ENCODE measurements at regions not wholly inside any gene's neighbourhood (a gene's known extent, or its start where the extent isn't known, plus 50 kb on each side); places are given as distances from the start of the nearest gene placed in this dataset.
"Not testable (repeated sequence)": the region's sequence is repeated elsewhere in the genome, so short reads cannot be mapped to it uniquely, and the experiment has no call there.

DNA sequence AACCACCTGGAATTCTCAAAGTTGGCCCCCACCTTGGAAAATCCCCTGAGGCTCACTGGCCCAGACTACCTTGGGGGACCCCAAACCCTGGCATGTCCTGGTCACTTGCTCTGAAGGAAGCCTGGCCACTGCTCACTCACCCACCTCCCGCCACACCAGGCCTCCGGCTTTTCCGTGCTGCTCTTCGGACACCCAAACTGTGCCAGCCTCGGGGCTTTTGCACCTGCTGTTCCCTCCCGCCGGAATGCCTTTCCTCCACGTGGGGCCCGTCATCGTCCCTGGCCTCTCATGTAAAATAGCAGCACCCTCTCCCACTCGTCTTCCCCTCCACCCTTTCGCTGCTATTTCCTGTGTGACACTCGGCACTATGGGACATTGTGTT, 87.2 kb upstream of the NCOR2 start:
- no peak for DNase-seq

DNA sequence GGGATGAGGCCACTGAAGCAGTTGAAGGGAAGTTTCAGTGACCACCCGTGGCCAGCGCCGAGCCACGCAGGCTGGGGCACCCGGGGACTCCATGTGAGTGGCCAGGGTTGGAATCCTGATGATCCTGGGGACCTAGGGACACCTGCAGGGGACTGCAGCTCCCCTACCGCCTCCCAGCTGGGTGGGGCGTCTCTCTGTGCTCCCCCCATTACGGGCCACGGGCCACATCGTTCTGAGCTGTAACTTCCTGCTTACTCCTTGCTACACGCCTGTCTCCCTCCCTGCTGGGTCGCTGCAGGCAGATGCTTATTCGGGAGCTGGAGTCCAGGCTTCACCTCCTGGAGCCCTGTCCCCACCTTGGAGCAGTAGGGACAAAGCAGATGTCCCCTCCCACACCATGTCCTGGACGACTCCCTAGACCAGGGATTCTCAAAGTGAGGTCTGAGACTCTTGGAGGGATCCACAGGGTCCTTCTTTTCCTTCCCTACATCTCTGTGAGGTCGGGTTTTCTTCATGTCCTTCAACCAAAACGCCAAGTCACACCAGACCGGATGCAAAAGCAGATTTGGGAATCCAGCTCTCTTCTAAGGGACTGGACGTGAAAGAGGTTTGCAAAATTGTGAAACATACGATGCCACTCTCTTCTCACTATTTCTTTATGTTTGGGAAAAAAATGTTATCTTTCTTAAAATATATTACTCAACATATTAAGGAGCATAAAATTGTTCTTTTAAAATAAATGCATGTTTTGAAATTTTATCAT, 85.9 kb upstream of the NCOR2 start:
- no peak for DNase-seq

DNA sequence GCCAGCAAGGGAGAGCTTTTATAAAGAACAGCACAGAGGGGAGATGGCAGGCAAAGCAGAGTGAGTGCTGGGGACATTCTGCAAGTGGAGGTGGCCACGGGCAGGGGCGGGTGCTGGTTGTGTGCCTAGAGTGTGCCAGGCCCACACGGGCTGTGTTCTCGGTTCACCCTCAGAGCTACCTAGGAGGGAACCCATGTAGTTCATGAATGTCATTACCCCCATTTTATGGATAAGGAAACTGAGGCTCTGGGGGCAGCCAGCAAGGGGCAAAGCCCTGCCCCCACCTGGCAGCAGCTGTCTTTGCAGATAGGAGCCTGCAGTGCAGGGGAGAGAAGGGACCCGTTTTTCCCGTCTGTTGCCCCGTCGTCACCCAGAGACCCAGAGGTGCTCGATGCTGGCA, 85.2 kb upstream of the NCOR2 start:
- DNase-seq, result no peak

DNA sequence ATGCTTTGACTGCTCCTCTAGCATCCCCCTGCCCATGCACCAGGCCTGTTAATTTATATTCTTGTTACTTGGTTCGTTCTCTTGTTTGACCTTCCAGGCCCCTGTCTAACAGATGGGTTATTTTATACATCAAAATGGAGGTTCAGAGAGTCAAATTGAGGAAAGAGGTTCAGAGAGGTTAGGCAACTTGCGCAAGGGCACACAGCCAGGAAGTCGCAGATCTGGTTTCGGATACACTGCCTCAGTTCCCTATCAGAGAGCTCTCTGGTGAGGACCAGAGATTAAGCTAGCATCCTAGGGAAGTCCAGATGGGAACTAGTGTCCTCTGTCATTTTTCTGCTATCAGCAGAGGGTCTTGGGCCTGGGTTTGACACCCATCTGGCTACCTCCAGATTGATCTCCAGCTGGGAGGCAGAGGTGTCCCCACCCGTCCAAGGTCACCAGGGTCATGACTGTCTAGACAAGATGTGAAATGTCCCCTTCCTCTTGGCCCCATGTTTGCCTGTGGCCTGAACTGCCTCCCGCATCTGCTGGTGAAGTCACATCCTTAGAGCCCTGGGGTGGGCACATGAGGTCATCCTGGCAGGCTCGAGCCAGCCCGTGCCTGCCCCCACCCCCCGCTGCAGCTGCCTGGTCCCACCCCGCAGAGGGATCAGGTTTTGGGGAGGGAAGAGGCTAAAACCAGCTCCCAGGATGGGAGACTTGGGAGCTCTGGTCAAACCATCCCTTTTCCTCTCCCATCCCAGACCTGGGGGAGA, 84.3 kb upstream of the NCOR2 start:
- DNase-seq, result peak in 12 of 51 donors; percentile 11 to 42 (median 35)

DNA sequence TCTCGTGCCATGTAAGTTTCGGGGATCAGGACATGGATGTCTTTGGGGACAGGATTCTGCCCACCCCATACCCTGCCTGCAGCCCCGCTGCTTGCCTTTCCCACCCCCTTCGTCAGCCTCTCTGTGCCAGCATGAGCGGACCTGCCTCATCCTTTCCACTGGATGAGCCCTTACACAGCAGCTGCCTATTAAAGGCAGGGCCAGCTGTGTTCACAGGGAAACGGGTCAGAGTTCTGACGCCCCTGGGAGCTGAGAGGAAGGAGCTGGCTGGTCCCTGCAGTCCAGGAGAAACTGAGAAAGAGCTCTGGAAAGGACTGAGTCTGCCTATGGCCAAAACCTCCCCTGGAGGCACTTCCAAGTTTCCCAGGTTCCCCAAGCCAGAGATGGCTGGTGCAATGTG, 83.5 kb upstream of the NCOR2 start:
- no peak for DNase-seq

DNA sequence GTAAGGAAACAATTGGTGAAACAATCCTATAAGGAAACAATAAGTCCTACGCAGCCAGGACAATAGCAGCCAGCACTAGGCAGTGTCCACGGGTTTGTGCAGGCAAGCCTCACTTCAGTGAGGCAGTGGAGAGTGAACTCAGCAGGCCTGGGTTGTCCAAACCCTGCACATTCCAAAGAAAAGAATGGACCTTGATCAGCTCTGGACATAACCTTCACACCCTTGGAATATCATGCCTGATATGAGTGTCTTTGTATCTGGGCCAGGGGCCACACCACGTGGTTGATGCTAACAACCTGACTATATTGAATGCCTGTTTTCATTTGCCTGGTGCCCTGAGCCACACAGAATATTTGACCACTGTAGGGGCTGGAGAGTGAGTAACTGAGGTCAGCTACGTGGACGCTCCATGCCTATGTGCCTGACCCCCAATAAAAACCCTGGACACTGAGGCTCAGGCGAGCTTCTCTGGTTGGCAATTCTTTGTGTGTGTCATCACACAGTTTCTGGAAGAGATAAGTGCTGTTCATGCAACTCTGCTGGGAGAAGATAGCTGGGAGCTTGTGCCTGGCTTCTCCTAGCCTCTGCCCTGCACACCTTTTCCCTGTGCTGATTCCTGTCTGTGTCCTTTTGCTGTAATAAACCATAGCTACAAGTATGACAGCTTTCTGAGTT, 81.4 kb upstream of the NCOR2 start:
- DNase-seq, result no peak

DNA sequence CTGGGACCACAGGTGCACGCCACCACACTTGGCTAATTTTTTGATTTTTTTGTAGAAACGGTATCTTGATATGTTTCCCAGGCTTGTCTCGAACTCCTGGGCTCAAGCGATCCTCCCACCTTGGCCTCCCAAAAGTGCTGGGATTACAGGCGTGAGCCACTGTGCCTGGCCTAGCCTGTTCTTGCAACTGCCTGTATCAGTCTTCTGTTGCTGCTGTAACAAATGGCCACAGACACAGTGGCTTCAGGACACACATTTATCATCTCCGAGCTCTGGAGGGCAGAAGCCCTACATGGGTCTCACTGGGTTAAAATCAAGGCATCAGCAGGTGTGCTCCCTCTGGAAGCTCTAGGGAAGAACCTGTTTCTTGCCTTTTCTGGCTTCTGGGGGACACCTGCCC, 79.9 kb upstream of the NCOR2 start:
- no peak for DNase-seq

DNA sequence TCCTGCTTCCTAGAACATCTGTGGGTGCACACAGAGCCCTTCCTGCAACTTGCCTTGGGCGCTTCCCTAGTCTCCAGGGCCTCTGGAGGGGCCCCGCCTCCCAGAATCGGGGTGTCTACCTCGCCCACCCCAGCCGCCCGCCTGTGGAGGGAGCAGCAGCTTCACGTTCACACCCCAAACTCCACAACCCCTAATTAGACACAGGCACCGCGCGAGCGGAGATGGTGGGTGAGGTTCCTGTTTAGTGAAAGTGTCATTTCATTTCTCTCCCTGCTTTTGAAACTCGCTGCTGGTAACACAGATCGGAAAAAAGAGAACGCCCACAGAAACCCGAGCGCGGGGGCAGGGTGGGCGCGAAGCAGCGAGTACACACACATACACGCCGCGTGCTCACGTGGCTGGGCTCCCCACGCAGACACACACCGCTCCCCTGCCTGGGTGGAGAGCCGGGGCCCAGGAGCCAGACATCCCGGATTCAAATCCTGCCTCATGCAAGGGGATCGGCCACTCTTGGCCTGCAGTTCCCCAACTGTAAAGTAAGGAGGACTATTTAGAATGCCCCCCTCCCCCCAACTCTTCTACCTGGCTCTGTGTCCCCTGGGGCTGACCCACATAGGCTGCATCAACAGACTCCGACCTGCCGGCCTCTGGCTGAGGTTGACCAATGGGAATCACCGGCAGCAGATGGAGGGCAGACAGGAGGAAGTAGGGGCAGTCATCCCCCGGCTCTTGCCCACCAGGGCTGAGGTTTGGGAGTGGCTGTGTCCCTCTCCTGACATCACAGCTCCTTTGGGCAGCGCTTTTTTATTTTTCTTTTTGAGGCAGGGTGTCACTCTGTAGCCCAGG, 79.2 kb upstream of the NCOR2 start:
- peak in 7 of 51 donors; percentile 14 to 81 (median 36) for DNase-seq

DNA sequence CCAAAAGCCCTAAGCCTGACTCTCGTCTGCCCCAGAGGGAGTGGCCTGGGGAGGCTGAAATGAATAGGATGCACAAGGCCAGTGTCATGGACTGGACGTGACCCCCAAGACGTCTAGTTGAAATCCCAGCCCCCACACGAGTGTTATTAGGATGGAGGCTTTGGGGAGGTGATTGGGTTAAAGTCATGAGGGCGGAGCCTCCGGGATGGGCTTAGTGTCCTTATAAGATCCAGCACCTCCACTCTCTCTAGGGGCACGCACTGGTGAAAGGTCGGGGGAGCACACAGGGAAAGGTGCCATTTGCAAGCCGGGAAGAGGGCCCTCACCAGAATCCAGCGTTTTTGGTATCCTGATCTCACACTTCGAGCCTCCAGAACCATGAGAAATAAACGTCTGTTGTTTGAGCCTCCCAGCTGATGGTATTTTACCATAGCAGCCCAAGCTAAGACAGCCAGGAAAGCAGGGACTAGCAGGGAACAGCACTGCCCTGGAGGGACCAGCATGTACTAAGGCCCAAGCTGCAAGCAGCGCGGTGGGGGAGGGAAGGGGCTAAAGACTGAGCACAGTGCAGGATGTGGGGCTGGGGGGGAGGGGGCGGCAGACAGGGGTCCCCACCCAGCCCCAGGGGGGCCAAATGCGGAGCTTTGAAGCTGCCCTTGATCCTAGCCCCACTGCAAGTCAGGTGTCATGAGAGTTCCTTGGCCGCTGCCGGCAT, 78.3 kb upstream of the NCOR2 start:
- no peak for DNase-seq

DNA sequence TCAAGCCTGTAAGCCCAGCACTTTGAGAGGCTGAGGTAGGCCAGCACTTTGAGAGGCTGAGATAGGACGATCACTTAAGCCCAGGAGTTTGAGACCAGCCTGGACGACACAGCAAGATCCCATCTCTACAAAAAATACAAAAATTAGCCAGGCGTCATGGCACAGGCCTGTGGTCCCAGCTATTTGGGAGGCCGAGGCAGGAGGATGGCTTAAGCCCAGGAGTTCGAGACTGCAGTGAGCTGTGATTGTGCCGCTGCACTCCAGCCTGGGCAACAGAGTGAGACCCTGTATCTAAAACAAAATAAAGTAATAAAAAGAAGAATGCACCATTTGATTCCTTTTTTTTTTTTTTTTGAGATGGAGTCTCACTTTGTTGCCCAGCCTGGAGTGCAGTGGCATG, 76.4 kb upstream of the NCOR2 start:
- not testable (repeated sequence) for DNase-seq

DNA sequence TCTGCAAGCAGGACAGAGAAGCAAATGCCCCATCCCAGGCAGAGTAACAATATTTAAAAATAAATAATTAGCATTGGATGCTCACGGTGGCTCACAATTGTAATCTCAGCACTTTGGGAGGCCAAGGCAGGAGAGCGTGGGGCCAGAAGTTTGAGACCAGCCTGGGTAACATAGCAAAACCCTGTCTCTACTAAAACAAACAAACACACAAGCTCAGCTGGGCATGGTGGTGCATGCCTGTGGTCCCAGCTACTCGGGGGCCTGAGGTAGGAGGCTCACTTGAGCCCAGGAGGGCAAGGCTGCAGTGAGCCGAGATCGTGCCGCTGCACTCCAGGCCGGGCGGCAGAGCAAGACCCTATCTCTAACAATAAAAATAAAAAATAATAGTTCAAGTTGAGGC, 74.7 kb upstream of the NCOR2 start:
- no peak for DNase-seq

DNA sequence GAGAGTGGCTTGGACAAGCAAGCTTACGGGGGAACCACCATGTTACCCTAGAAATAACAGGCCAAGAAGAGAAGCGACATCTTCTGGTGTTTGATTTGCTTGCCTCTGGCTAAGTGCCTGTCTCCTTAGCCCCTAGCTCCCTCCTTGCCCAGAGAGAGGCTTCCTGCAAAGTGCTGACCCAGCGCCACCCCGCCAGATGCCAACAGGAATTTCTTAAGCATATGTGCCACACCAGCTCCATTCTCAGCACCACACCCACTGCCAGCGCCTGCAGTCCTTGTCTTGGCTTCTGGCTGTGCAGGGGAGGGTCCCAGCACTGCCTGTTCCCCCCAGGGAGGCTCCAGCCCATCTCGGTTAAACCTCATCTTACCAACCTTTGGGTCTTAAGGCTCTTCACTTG, 74.2 kb upstream of the NCOR2 start:
- DNase-seq, result no peak

DNA sequence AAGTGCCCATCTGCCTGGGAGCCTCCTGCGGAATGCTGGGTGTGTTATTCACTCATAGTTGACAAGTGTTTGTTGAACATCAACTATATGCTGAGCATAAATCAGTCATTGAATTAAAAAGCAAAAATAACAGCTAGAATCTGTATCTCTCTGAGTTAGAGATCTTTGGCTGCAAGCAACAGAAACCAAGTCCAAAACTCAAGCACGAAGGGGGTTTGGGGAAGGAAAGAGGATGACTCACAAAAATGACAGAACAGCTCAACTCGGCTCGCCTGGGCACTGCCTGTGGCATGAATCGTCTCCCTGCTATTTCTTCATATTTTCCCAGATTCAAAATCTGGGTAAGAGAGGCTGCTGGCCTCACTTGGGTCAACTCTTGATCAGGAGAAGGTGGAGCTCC, 72.6 kb upstream of the NCOR2 start:
- DNase-seq, result no peak

DNA sequence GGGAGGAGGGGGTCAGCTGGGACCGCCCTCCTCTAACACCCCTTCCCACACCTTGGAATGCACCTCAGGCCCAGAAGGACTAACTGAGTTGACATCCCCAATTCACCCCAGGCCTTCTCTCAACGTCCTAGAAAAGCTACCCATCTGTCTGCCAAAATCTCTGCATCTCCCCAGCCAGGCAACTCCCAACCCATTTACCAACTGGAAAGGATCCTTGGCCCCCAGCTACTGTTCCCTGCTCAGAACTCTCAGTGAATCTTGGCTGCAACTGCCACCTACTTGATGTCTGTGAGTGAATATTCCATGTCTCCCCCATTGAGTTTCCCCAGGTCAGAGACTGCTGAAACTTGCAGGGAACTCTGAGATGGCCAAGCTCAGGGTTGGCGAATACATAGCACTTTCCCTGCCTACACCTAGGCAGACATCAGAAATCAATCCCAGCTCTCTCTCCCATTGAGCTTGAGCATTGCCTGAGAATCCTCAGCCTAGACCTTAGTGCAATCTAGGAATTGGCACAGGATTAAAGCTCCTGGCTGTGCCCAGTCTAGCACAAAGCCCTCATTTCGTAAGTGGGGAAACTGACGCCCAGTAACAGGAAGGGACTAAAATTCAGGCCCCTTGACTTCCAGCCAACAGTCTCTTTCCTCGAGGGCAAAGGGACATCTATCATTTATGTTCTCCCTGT, 71.9 kb upstream of the NCOR2 start:
- no peak for DNase-seq

DNA sequence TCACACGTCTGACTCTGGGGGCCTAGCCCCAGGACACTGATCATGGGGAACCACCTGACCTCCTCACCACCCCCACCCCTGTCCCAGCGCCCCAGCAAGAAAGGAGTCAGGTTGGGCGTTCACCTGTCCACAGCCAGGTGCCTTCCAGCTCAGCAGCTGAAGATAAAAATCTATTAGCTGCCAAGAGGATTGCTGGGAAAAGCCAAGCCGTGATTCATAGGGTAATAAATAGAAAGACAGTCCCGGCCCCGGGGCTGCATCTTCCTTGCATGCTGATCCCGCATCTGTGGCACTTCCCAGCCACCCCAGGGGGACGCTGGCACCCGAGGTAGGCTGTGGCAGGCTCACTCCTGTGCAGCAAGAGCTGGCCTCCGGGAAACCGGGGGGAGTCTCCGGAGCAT, 70.2 kb upstream of the NCOR2 start:
- DNase-seq, result no peak

DNA sequence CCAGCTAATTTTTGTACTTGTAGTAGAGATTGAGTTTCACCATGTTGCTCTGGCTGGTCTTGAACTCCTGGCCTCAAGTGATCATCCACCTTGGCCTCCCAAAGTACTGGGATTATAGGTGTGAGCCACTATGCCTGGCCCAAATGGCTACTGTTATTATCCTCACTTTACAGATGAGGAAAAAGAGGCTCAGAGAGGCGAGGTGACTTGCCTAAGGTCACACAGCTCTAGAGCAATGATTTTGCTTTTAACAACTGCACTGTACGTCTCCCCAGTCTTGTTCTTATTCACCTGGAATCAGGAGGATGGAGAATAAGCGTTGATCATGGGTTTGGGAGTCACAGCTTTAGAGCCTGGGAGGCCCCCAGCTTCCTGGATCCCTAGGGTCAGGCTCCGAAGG, 69.8 kb upstream of the NCOR2 start:
- no peak for DNase-seq

DNA sequence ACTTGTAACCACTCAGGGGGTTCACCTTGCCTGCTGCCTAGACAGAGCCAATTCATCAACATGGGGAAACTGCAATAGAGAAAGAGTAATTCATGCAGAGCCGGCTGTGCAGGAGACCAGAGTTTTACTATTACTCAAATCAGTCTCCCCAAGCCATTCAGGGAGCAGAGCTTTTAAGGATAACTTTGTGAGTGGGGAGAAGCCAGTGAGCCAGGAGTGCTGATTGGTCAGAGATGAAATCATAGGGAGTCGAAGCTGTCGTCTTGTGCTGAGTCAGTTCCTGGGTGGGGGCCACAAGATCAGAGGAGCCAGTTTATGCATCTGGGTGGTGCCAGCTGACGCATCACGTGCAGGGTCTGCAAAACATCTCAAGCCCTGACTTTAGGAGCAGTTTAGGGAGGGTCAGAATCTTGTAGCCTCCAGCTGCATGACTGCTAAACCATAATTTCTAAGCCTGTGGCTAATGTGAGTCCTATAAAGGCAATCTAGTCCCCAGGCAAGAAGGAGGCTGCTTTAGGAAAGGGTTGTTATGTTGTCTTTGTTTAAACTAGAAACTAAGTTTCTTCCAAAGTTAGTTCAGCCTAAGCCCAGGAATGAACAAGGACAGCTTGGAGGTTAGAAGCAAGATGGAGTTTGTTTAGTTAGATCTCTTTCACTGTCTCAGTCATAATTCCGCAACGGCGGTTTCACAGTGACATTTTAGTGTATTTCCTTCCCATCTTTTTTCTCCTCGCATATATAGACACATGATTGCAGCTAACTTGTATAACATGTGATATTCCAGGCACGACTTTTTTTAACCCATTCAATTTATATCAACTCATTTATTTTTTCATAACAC, 68.9 kb upstream of the NCOR2 start:
- DNase-seq, result peak in 1 of 51 donors; percentile 35

DNA sequence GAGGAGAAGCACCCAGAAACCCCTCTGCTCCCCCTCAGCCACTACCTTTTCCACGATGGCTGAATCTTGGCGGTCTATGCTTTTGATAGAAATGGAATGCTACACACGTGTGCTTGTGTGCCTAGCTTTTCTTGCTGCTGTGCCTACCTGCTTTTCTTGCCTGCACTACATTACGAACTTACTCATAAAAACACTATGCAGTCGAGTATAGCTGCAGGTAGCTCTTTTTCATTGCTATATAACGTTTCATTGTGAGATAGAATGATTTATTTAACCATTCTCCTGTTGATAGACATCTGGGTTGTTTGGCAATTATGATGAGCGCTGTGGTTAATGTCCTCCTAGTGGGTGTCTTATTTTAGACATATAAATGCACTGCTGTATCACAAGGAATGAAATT, 67.9 kb upstream of the NCOR2 start:
- no peak for DNase-seq

Measured in hypothalamus (tissue), 51 donors.